ENCODE measurements at regions not wholly inside any gene's neighbourhood (a gene's known extent, or its start where the extent isn't known, plus 50 kb on each side); places are given as distances from the start of the nearest gene placed in this dataset.

GRCh38 chr2:18373664-18374063, 186.8 kb downstream of the RDH14 start:
- no peak for DNase-seq

DNA sequence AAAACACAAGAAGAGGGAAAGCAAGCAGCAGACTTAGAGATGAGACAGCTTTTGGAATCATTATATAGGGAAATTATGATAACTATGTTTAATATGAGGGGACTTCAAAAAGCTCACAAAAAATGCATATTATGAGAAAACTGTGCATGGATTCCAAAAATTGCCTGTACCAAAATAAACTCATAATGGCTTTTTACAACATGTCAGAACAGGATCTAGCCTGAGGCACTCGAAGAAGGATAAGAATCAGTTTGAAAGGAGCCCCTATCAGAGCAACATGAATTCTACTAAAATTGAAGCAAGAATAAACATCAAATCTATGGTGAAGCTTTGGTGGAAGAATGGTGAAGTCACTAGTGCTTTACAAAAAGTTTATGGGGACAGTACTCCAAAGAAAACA, 187.4 kb downstream of the RDH14 start:
- no peak for DNase-seq

- DNase-seq: no peak
Measured at GRCh38 chr2:18372641-18373040, 187.8 kb downstream of the RDH14 start.

DNA sequence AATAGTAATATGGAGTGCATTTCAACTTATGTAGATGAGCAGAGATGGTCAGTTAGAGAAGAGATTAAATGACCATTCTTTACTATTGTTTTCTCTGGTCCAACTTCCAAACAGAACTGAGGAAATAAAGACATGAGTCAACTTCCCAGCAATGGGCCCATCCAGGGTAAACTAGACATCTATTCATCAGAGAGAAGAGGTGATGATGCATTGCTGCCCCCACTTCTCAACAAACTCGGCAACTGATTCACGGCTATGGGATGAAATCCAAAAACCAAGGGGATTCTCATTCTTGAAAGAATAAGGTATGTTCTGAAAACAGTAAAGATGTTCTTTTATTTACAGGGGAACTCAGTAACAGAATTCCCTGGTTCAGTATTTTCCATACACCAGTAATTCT, 190.7 kb downstream of the RDH14 start:
- no peak for DNase-seq

GRCh38 chr2:18368008-18368407, 192.4 kb downstream of the RDH14 start:
- DNase-seq: no peak

DNA sequence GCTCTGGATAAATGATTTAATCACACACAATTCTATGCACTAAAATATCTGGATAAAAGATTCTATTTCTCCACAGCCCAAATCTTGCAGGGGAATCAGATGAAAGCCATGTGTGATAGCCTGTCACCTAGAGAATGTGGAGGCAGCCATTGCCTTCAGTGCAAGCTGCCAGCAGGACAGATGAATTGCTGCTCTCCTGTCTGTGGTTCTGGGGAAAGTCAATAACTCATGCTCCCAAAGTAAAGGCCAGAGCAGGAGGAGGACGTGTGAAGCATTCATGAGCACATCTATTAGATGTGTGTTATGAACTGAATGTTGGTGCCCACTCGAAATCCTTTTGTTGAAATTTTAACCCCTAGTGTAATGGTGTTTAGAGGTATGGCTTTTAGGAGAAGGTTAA, 195.1 kb downstream of the RDH14 start:
- DNase-seq: no peak

DNA sequence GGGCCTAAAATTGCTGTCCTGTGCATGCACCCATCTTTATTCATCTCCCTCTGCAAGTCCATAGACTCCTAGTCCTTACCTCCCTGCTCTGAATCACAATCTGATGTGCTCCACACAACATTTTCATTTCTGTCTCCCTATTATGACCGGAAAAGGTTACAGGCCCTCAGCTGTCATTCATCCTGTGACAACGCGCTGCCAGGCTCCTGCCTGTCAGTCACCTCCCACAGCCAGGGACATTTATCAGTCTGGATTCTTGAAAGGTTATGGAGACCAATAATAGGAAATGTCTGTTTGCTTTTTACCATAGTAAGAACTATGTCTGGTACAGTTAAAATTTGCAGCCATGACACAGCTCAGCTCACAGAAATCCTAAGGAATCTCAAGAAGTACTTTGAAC, 197.1 kb downstream of the RDH14 start:
- DNase-seq: no peak

DNA sequence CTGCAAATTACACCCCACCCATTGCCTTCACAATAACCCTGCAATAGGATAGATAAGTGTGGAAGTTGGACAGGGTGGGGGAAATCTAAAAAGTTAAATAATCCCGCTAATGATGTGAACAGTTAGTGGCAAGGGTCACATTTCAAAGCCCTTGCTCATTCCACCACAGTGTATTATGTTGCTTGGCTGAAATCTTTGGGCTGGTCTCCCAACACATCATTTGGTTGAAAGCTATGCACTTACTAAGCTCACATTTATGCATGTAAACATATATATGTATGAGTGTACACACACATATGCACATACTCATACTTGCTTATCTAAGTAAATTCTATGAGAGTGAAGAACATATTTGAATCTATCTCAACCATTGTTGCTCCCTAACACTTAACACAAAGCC, 197.8 kb downstream of the RDH14 start:
- DNase-seq: no peak

DNA sequence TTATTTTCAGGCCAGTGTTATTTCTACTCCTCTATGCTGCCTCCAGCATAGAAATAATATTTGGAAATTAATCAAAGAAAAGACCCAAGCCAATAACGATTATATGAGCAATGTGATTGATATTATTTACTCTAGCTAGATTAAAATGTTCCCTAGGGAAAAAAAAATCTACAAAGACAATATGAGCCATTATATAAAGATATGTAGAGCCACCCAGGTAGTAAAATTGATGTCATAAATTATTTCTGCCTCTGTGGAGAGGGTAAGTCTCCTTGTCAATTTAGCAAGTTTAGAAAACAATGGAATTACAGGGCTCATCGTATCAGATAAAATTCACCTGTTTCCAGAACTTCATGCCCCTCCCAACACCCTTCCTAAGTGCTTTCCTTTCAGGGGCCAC, 202.9 kb downstream of the RDH14 start:
- DNase-seq: no peak

DNA sequence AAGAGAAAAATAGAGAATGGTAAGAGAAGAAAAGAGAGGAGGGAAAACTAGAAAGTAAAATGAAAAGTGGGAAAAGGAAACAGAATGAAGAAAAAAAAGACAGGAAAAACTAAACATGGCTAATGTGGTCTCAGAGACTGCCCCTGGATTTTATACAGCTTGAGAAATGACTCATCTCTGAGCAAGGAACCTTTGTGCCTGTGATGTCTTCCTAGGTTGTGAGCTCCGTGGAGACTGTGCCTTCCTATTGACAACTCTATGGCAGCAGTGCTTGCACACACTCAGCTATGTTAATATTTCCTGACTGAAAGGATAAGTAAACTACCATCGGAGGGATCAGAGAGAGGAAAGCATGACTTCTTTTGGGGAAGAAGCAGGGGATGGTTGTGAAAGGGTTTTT, 203.8 kb downstream of the RDH14 start:
- DNase-seq: no peak

- no peak for DNase-seq
Measured at GRCh38 chr2:18349421-18349820, 211.0 kb downstream of the RDH14 start.

- DNase-seq: no peak
Measured at GRCh38 chr2:18346874-18347273, 213.6 kb downstream of the RDH14 start.

GRCh38 chr2:18346344-18346743, 214.1 kb downstream of the RDH14 start:
- no peak for DNase-seq

DNA sequence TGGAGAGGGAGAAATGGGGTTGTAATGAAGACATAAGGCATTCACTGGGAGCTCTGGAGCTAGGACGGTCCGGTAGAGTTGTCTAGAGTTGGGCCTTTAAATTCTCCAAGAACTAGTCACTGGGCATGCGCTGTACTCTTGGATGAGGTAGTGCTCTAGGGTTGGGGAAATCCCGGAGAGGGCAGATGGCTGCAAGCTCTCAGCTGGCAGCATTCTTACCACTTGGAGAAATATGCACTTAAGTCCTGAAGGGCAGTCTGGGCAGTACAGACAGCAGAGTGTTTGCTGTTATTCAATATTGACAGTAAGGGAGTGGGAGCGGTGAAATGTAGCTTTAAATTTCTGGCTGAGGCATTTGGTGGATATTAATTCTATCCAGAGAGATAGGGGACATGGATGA, 214.6 kb downstream of the RDH14 start:
- DNase-seq: no peak

DNA sequence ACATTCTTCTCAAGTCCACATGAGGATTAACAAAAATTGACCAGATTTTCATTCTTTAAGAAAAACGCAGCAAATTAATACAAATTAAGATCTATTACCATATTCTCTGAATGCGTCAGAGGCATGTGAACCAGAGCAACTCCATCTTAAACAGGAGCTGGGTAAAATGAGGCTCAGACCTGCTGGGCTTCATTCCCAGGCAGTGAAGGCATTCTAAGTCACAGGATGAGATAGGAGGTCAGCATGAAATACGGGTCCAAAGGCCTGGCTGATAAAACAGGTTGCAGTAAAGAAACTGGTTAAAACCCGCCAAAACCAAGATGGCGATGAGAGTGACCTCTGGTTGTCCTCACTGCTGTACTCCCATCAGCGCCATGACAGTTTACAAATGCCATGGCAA, 217.6 kb downstream of the RDH14 start:
- no peak for DNase-seq

GRCh38 chr2:18339326-18339725, 221.1 kb downstream of the RDH14 start:
- DNase-seq: no peak

DNA sequence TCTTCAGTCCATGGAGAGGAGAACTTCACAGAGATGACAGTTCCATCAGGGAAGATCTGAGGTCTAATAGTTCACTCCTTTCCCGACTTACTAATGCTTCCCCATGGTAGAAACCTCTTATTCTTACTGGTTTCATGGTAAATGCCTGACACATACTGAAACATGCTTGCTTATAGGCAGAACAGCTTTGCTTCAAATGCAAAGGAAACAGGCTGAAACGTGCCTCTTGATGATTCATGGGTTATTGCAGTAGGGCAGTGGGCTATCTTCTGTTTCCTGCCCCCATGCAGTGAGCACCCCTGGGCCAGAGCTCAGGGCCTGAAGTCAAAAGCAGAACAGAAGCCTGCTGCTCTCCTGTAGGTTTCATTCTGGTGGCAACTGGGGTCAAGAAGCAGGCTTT, 223.5 kb downstream of the RDH14 start:
- DNase-seq: no peak

DNA sequence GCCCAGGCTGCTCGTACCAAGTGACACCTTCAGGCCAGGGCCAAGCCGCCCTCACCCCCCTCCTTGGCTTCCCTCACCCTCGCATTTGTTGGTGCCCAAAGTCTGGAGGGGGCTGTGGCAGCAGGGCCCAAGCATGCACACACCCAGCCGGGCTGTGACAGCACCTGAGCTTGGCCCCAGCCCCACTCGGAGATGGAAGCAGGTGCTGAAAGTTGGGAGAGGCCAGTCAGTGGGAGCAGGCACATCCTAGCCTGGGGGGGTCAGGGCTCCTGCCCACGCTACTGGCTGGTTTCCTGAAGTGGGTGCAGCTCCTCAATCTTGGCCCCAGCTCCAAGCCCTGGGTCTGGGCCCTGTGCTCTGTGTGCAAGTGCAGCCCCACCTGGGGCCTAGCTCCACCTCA, 228.0 kb downstream of the RDH14 start:
- DNase-seq: no peak

DNA sequence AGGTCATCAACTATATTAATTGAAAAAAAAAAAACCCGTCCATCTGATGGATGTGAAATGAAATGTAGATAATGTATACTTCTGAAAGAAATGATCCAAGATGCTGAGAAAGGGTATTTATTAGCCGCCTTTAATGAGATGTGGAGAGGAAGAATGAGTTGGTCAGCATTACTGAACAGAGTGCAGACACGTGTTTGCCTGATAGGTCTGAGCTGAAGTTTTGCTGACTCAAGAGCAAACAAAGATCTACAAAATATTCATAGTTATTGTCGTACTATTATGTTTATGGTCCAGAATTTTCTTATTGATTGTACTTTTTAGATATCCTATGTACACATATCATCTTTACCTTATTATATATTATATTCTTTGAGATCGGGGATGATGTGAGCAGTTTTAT, 235.3 kb downstream of the RDH14 start:
- no peak for DNase-seq

DNA sequence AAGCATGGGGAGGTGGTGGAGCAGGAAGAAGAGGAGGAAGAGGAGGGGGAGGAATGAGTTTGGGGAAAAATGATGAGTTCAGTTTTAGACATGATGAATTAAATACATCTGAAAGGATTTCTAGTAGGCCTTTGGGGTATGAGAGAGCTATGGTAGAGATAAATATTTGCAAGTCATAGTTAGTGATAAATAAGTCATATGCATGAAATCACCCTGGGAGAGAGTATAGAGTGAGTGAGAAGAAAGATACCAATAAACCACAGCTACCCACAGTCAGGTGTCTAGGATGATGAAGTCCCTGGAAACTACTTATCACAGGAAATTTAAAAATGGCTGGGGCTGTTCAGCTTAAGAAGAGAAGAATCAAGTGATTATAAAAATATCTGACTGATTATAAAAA, 240.5 kb downstream of the RDH14 start:
- DNase-seq: no peak

DNA sequence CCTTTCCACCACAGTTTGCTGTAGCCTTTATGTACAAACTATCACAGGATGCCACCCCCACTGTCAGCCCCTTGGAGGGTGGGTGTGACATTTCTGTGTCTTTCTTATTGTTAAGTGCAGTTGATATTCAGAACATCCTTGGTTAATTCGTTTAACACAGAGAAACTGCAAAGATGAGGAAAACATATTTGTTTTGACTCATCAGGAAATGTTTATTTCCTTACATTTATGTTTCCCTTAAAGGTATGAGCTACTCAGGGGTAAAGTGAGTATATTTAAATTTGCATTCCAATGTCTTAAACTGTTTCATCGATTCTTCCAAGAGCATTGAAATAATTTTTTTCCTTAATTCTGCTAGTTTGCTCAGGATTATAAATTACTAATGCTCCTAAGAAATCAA, 243.4 kb downstream of the RDH14 start:
- no peak for DNase-seq

GRCh38 chr2:18312818-18313217, 247.6 kb downstream of the RDH14 start:
- no peak for DNase-seq

GRCh38 chr2:18311420-18312195, 248.8 kb downstream of the RDH14 start:
- DNase-seq: no peak

DNA sequence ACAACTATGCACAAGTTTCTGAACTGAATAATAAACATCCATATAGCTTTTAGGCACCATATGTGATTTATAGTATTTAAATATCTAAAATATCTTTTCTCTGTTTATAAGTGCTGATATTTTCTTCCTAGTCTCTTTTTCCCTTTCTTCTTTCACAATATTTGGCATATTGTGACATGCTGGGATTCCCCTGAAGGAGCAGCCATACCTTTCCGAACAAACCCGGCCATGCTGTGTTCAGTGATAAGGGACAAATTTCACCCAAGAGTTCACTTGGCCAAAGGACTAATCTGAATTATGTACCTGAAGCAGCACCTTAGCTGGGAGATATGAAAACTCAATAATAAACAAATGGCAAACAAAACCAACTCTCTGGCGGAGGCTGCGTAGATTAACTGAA, 250.8 kb downstream of the RDH14 start:
- no peak for DNase-seq

GRCh38 chr2:18309188-18309587, 251.3 kb downstream of the RDH14 start:
- DNase-seq: no peak

DNA sequence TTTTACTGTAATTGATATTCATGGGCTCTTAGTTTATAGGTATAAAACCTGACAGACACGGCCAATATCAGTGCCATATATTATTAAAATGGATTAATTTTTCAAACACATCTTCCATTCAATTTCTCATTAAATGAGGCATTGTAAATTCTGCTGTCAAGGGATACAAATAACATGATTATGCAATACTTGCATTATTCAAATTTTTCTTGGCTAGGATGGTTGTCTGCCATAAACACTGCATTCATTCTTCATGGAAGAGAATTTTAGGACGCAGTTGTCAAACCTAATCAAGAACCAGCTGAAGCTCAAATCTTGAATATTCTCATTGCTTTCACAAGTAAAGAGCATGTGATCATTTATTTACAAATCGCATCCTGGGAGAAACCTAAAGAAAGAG, 255.6 kb downstream of the RDH14 start:
- DNase-seq: no peak
